ENCODE measurements at regions not wholly inside any gene's neighbourhood (a gene's known extent, or its start where the extent isn't known, plus 50 kb on each side); places are given as distances from the start of the nearest gene placed in this dataset.

- TF ChIP-seq CTCF (IDR thresholded peaks at IDR 0.05) (no peak), TP53 (CRISPR knock-in tag; IDR thresholded peaks at IDR 0.05) (no peak), CHD2 (IDR thresholded peaks at IDR 0.05; ENCODE audit: low read length, partially characterized antibody) (no peak), EP300 (IDR thresholded peaks at IDR 0.05) (no peak), HDAC2 (IDR thresholded peaks at IDR 0.05) (no peak), POLR2A (IDR thresholded peaks at IDR 0.05; ENCODE audit: low read length) (no peak)
Measured at GRCh38 chr3:72247645-72248388, 462.9 kb upstream of the PROK2 start.
